Small intestine (tissue), 7 donors: ENCODE measurements at regions not wholly inside any gene's neighbourhood (a gene's known extent, or its start where the extent isn't known, plus 50 kb on each side); places are given as distances from the start of the nearest gene placed in this dataset.
A peak's percentile ranks its signal among the peaks of the same experiment; 100 is the strongest.

Source experiments
- DNase-seq, 2 donors: peaks; one replicate each; pipeline versions ENCODE4 v3.0.0 to v3.0.0-alpha.2; 2013
- FAIRE-seq: peaks from 2 replicates; lab custom pipeline; 2012; peaks lifted over from hg19 to GRCh38; lab: Jason Lieb, UNC
- H3K27ac ChIP-seq, 3 donors: one replicate each; pipeline ENCODE4 v1.5.1; 2013; ENCODE audit warnings: low read length in 2 of 3, mild to moderate bottlenecking in 2 of 3, control low read depth in 1 of 3, inconsistent platforms in 1 of 3, low read depth in 1 of 3, moderate library complexity in 1 of 3
- H3K27me3 ChIP-seq, 3 donors: one replicate each; pipeline ENCODE4 v1.6.1; 2013; ENCODE audit warnings: low read length in 3 of 3, inconsistent platforms in 1 of 3; ENCODE audit not compliant: control insufficient read depth in 3 of 3, insufficient read depth in 3 of 3
- H3K36me3 ChIP-seq, 3 donors: one replicate each; pipeline ENCODE4 v1.6.1; 2013; ENCODE audit warnings: low read length in 3 of 3, inconsistent platforms in 1 of 3, low read depth in 1 of 3, mild to moderate bottlenecking in 1 of 3, moderate library complexity in 1 of 3; ENCODE audit not compliant: control insufficient read depth in 3 of 3, insufficient read depth in 2 of 3
- H3K4me1 ChIP-seq, 3 donors: one replicate each; pipeline ENCODE4 v1.6.1; 2013; ENCODE audit warnings: low read length in 2 of 3, inconsistent platforms in 1 of 3, low read depth in 1 of 3, mild to moderate bottlenecking in 1 of 3, moderate library complexity in 1 of 3; ENCODE audit not compliant: control insufficient read depth in 3 of 3, insufficient read depth in 2 of 3
- H3K4me3 ChIP-seq, 3 donors: one replicate each; pipeline ENCODE4 v1.5.1; 2013; ENCODE audit warnings: low read length in 3 of 3, control low read depth in 1 of 3, inconsistent platforms in 1 of 3, low read depth in 1 of 3, mild to moderate bottlenecking in 1 of 3, moderate library complexity in 1 of 3
- H3K9me3 ChIP-seq, 2 donors: one replicate each; pipeline ENCODE4 v1.6.1; 2013; ENCODE audit warnings: low read depth in 1 of 2, low read length in 1 of 2; ENCODE audit not compliant: control insufficient read depth in 2 of 2, insufficient read depth in 1 of 2
- WGBS, 3 donors: extraction: QIAGEN DNeasy Blood & Tissue Kit; methylation state at CpG; one replicate each; pipeline ENCODE4 v1.1.7; 2013; 5-methylcytosine and 5-hydroxymethylcytosine counted together
- donor health status: healthy with polysubstance abuse.
- donor health status: control.
- donor health status: control.
- donor health status: Bipolar disorder and iron deficiency.
- donor health status: healthy.

DNA sequence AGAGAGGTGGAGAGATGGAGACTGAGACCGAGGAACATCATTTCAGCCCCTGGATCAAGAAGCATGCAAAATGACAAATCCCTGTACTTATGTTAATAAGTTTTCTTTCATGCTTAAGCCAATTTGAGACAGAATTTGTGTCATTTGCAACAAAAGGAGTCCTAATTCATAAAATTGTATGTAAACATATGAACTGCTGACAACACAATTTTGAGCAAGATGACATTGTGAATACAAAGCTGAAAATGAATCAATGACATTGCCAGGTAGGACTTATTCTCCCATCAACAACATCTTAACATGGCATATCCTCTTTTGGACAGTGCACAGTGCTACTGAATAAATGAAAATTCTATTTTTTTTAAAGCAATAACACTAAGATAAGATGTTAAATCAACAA, 264.0 kb downstream of the WDR11 start:
- FAIRE-seq (no peak), DNase-seq (no peak)
- no peak overlapping the region for H3K4me3 ChIP-seq
- 82 to 97% (median 93%) methylated on average over 1 of the region's 1 CpG for WGBS, 3 donors
- H3K27me3 ChIP-seq = peaks cover 0 to 2% (median 0%) of the 10 kb centered on the region in 3 donors
- H3K9me3 ChIP-seq = peaks cover 0 to 5% of the 10 kb centered on the region in 2 donors
- H3K27ac ChIP-seq = no peak overlapping the region
- H3K4me1 ChIP-seq = no peaks in the 10 kb centered on the region
- H3K36me3 ChIP-seq = no peaks in the 10 kb centered on the region

DNA sequence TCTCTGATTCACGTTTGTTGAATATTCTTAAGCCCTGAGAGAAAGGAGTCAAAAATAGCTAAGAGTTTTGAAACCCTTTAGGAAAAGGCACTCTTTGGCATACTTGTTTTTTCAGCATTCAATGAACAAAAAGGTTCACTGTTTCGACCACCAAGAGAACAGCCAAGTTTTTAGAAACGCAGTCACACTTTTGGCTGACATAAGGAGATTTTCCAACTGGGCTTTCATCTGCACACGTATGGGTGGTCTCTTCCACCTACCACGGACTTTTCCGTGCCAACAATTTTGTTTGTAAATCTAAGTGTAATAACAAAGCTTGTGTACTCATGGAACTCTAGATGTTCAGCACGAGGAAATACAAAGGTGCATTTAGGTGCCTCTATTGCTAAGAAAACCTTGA, 270.3 kb downstream of the WDR11 start:
- peaks cover 0 to 2% of the 10 kb centered on the region in 2 donors for H3K9me3 ChIP-seq
- no peak overlapping the region for H3K27ac ChIP-seq
- H3K4me3 ChIP-seq = no peak overlapping the region
- 78 to 90% (median 82%) methylated on average over 7 of the region's 7 CpGs for WGBS, 3 donors
- no peaks in the 10 kb centered on the region for H3K27me3 ChIP-seq
- no peaks in the 10 kb centered on the region for H3K4me1 ChIP-seq
- no peaks in the 10 kb centered on the region for H3K36me3 ChIP-seq
- DNase-seq (no peak), FAIRE-seq (no peak)

DNA sequence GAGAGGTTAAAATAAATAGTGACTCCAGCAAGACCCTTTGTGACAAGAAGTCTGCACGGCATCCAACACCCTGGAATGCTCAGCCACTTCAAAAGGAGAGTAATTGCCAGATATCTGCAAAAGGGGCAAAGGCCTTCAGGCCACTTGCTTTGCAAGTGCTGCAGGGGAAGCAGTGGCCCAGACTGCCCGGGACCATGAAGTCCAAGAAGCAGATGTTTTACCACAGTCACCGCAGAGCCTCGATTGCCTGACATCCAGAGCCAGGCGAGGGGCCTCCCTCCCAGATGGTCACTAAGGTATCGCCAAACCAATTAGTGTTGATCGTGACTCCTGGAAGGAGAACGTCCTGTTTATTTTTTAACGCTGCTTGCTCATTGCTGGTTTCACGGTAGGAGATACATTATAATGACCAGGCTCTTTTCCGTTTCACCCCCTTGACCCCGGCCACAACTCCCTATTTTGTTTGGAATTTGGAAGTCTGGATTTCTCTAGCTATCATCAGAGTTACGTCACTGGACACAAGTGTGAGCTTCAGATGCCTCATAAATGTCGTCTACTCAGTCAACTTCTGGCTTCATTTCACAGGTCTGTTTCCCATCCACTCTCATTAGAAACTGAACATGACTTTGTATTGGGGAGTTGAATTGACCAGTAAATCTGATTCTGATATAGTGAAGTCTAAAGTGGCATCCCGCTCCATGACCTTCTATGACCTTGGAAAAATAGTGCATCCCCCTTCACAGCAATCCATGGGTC, 276.2 kb downstream of the WDR11 start:
- FAIRE-seq (no peak), DNase-seq (peak in 1 of 2 donors; percentile 14)
- 67 to 88% (median 84%) methylated on average over 15 of the region's 15 CpGs for WGBS, 3 donors
- H3K4me3 ChIP-seq = no peak overlapping the region
- no peak overlapping the region for H3K27ac ChIP-seq
- no peaks in the 10 kb centered on the region for H3K36me3 ChIP-seq
- H3K9me3 ChIP-seq = peaks cover 0 to 5% of the 10 kb centered on the region in 2 donors
- no peaks in the 10 kb centered on the region for H3K4me1 ChIP-seq
- H3K27me3 ChIP-seq = peaks cover 0 to 2% (median 0%) of the 10 kb centered on the region in 3 donors

DNA sequence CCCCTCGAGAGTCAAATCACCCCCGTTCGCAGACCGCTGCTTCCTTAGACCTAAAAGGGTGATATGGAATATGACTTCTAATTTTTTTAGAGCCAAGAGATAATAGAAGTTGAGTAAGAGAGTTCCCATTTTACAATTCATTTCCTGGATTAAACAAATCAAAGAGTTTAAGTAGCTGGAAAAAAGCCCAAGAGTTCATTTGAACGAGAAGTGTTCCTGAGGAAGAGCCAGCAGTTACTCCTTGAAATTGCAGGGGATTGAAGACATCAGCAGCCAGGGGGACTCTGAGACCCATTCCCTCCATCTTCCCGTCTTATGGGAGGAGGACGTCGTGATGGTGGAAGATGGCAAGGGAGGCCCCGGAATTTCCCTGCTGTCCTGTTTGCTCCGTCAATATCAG, 277.0 kb downstream of the WDR11 start:
- Histone ChIP-seq H3K27ac (no peak overlapping the region), H3K9me3 (peaks cover 0 to 3% of the 10 kb centered on the region in 2 donors), H3K4me1 (no peaks in the 10 kb centered on the region), H3K36me3 (no peaks in the 10 kb centered on the region), H3K27me3 (peaks cover 0 to 2% (median 0%) of the 10 kb centered on the region in 3 donors), H3K4me3 (no peak overlapping the region)
- DNase-seq (no peak), FAIRE-seq (no peak)
- whole genome bisulfite sequencing, 3 donors = 68 to 76% (median 75%) methylated on average over 10 of the region's 10 CpGs

DNA sequence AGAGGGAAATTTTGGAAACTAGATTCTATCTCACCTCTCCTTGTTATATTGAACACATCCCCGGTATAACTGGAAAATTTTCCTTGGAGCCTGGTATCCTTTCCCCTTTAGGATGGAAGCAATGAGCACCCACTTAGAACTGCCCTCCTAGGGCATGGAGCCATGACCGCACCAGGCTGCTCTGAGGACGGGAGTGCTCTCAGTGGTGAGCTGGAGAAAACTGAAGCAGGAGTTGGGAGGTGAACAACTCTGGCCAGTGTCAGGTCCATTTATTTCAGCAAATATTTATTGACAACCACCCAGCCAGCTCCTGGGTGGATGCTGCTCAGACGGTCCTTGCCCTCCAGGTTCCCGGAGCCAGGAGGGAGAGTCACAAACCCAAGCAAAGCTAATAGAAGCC, 278.1 kb downstream of the WDR11 start:
- Histone ChIP-seq H3K27ac (no peak overlapping the region), H3K27me3 (peaks cover 0 to 2% (median 0%) of the 10 kb centered on the region in 3 donors), H3K9me3 (peaks cover 0 to 3% of the 10 kb centered on the region in 2 donors), H3K4me3 (no peak overlapping the region), H3K4me1 (no peaks in the 10 kb centered on the region), H3K36me3 (no peaks in the 10 kb centered on the region)
- 75 to 85% (median 83%) methylated on average over 5 of the region's 5 CpGs for WGBS, 3 donors
- DNase-seq = no peak
- no peak for FAIRE-seq

DNA sequence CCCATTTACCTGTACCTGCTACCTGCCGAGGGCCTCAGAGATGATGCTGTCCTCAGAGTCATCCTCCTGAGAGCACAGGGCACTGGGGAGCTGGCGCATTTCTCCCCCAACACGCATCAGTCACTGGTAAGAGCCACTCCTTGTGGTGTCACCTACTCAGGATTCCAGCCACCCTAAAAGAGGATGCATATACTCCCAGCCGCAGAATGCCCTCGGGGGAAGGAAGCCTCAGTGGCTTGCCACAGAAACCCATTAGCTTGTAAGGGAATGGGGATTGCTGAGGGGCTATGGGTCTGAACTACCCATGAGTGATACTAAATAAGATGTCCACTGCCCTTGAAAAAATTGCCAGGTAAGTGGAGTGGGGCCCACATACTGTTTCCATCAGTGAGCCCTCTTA, 279.2 kb downstream of the WDR11 start:
- Histone ChIP-seq H3K4me1 (no peaks in the 10 kb centered on the region), H3K27ac (no peak overlapping the region), H3K4me3 (no peak overlapping the region), H3K36me3 (no peaks in the 10 kb centered on the region), H3K27me3 (peaks cover 0 to 2% (median 0%) of the 10 kb centered on the region in 3 donors), H3K9me3 (peaks cover 0 to 3% of the 10 kb centered on the region in 2 donors)
- 91 to 93% (median 92%) methylated on average over 5 of the region's 5 CpGs for WGBS, 3 donors
- DNase-seq (no peak), FAIRE-seq (no peak)

DNA sequence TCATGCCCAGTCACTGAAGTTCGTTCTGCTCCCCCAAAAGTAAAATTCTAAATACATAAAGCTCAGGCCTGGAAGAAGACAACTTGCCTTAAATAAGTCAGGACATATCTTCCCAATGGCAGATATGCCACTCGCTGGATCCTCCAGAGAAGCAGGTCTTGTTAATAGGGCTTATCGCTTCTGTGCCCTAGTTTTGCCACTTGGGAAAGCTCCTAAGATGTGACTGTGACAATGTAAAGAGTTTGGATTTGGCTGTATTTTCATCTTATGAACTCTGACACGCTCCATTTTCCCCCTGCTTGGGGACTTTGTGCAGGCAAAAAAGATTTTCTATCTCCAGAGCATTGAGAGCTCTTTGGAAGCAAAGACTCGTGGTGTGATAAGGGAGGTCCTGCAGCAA, 279.9 kb downstream of the WDR11 start:
- Histone ChIP-seq H3K4me1 (no peaks in the 10 kb centered on the region), H3K27me3 (peaks cover 0 to 2% (median 0%) of the 10 kb centered on the region in 3 donors), H3K36me3 (no peaks in the 10 kb centered on the region), H3K9me3 (peaks cover 0 to 3% of the 10 kb centered on the region in 2 donors), H3K4me3 (no peak overlapping the region), H3K27ac (no peak overlapping the region)
- DNase-seq = no peak
- WGBS, 3 donors = 75 to 83% (median 83%) methylated on average over 5 of the region's 5 CpGs
- no peak for FAIRE-seq

DNA sequence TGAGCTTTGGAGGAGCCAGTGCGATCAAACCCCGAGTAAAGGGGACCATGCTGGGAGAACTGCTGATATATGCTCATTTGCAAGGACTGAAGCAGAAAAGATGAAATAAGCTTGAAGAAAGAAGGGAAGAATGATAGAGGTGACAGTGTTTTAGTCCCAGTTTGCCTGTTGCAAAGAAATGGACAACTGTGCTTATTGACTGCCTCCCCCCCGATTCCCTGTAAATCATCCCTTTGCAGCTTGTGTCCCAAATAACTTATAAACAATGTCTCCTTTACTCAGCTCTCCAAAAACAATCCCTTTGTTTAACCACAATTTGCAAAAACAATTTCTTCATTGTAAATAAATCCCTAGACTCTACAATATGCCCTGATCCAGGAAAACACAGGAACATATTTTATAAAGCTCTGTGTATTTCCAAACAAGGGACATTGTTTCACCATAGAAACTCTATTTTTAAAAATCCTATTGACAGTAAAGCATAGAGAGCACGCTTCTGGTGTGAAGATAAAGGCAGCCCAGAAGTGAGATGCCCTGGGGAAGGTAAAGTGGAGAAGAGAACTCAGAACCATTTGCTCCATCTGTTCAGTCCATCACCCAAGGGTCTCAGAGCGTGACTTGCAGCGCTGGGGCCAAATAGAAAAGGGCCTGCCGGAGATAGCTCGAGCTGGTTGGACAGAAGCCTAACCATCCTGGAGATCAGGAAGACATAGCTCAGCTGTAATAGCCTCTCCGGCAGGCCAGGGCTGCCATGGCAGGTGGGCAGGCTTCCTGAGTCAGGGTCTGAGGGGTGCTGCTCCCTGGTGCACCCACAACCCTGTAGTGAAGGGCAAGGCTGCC, 280.5 kb downstream of the WDR11 start:
- peaks cover 0 to 2% (median 0%) of the 10 kb centered on the region in 3 donors for H3K27me3 ChIP-seq
- FAIRE-seq (no peak), DNase-seq (no peak)
- H3K9me3 ChIP-seq = peaks cover 0 to 3% of the 10 kb centered on the region in 2 donors
- H3K36me3 ChIP-seq = no peaks in the 10 kb centered on the region
- 76 to 89% (median 77%) methylated on average over 9 of the region's 9 CpGs for WGBS, 3 donors
- H3K27ac ChIP-seq = peak overlapping the region in 1 of 3 donors; percentile 17
- no peak overlapping the region for H3K4me3 ChIP-seq
- H3K4me1 ChIP-seq = no peaks in the 10 kb centered on the region
